GM19438 (cell line): ENCODE measurements at regions not wholly inside any gene's neighbourhood (a gene's known extent, or its start where the extent isn't known, plus 50 kb on each side); places are given as distances from the start of the nearest gene placed in this dataset.

Experiments used
- ATAC-seq: cut with Tn5 transposase; IDR thresholded peaks from one replicate; pipeline ENCODE4 v1.9.1; 2021; ENCODE audit warnings: low read depth; ENCODE audit not compliant: unreplicated experiment

DNA sequence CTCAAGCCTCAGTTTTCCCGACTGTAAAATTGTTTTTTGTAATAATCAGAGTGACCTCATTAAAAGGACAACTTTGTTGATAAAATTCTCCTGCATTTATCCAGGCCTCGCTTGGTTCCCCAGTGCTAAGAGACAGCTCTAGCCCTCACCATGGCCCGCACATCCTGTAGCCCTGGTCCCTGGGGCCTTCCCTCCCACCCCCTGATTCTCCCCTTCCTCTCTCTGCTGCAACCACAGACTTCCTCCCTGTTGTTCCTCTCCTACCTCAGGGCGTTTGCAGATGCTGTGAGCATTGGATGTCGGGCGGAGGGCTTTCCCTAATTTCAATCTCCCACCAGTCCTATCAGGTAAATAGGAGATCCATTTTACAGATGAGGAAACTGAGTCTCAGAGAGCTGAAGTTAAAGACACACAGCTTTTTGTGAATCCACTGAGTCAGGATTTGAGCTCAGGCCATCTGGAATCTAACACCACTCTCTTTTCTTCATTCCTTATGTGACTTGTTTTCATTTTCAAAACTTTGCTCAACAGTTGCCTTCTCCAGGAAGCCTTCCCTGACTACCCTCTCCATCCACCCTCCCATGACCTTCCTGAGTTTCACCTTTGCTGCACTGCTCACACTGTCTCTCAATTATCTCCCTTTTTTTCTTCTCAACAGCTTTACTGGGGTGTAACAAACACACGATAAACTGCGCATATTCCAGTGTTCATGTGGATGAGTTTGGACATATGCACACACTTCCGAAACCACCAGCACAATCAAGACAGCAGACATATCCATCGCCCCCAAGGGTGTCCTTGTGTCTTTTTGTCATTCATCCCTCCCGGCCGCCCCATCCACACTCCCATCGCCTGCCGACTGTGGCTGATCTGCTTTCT is 107.1 kb downstream of the CEBPB start:
- no peak for ATAC-seq

DNA sequence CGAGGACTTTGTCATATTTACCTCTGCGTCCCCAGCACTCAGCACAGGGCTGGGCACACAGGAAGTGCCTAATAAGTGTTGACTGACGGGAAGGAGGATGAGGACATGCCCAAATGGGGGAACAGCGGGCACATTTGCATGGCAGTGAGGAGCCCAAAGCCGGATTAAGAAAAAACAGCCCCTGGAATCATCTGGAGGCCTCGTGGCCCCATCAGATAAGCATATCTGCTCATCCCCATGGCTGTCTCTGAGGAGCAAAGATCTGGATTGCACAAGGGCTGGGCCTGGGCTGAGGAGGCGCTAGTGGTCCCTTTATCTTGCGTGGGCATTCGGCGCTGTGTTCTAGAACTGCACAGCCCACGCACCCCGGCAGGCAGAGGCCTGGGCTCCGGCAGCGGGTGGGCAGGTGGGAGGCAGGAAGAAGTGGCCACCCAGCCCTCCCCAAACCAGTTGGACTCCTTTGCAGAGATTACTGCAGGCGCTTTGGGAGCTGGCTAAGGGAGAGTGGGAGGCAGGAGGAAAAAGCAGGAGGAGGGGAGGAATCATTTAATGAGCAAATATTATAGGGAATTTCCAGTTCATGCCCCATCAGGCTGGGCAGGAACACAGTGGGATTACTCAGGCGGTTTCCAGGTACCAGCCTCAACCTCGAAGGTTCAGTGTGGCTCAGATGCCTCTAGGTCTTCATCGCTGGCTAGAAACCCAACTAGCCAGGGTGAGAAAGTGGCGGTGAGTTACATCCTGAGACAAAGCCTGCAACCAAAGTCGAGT is 108.1 kb downstream of the CEBPB start:
- no peak for ATAC-seq

DNA sequence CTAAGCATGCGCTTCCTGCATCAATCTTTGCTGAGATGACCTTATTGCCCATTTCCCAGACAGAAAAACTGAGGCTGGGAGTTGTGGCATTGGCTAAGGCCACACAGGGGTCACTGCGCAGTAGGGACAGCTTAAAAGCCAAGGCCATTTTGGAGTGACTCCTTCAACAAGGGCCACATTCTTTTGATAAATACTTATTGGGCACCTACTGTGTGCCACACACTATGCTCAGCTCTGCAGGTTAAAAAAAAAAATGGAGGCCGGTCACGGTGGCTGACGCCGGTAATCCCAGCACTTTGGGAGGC is 108.6 kb downstream of the CEBPB start:
- ATAC-seq = no peak

- no peak for ATAC-seq
Measured at GRCh38 chr20:50301165-50301564, 110.5 kb downstream of the CEBPB start.

GRCh38 chr20:50301712-50302111 is 111.1 kb downstream of the CEBPB start:
- ATAC-seq = no peak

DNA sequence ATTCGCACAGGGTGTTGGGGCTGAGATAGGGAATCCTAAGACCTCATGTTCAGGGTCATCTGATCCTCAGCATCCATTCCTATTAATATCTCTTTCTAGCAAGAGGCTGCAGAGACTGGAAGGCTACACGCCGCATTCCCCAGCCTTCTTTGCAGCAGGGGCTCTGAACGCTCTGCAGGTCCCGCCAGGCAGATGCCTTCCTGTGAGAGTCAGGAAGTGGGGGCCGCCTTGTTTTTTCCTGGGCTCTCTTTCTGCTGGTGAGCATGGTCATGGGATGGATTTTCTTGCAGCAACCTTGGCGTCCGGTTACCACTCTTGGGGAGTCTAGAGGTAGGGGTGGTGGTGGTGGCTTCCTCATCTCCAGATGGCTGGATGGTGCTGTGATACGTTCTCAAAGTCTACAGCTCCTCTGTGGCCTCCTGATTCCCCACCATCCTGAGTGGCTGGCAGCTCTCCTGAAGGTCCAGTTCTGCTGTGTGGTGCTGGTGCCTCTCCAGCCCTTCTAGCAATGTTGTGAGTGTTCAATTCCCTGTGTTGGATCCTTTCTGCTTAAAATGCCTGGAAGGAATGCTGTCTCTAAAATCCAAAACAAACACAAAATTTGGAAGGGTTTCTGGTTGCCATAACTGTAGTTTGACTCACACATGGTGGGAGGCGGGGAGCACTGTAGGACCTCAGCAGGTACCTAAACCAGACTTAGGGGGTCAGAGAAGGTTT is 111.9 kb downstream of the CEBPB start:
- ATAC-seq = no peak

GRCh38 chr20:50303573-50304500 is 113.2 kb downstream of the CEBPB start:
- no peak for ATAC-seq

GRCh38 chr20:50304501-50304856 is 113.8 kb downstream of the CEBPB start:
- ATAC-seq = no peak

GRCh38 chr20:50304923-50305635 is 114.4 kb downstream of the CEBPB start:
- no peak for ATAC-seq

DNA sequence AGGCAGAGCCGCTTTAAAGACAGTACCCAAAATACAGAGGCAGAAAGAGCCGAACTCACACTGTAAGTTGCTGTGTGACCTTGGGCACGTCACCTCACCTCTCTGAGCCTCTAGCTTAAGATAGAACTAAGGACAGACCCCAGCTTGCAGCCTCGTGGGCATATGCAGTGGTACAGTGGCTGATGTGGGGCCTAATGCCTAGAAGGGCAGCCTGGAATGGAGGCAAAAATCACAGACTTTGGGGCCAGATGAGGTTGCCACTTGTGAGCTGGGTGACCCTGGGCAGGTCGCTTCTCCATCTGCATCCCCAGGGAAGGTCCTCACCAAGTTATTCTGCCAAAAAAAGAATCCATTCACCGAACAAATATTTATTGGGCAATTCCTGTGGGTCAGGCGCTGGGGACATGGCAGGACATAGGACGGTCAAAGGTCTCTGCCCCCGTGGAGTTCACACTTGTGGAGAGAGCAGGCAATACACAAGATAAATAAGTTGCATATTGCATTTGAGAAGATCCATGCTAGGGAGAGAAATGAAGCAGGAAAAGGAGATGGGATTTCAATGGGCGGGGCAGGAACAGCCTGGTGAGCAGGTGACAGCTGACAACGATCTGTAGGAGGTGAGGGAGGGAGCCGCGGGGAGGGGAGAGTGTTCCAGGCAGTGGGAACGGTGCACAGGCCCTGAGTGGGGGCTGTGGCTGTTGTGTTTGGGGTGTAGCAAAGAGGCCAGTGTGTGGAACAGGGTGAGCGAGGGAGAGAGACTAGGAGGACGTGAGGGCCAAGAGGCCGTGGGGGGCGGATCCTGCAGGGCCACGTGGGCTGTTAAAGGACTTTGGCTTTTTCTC is 115.2 kb downstream of the CEBPB start:
- no peak for ATAC-seq

GRCh38 chr20:50306478-50307423 is 116.1 kb downstream of the CEBPB start:
- no peak for ATAC-seq

GRCh38 chr20:50308166-50308512 is 117.5 kb downstream of the CEBPB start:
- ATAC-seq = no peak

- ATAC-seq = no peak
Measured at GRCh38 chr20:50308513-50309279, 118.1 kb downstream of the CEBPB start.

DNA sequence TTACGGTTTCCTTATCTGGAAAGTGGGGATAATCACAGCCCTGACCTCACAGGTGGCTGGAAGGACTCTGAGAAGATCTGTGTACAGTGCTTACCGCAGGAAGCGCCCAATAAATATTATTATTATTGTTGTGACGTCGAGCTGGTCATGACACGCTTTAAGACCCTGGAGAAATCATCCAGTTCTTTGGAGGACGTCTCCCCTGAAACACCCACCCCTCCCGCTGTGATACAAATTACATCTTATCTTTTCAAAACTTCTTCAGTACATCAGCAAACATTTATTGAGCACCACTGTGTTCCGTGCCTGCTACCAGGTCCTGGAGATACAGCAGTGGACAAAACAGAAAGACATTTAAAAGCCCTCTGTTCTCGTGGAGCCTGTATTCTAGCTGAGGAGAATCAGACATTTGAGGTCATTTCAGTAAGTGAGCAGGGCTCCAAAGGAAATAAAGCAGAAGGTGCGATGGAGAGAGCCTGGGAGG is 118.7 kb downstream of the CEBPB start:
- no peak for ATAC-seq

- no peak for ATAC-seq
Measured at GRCh38 chr20:50309764-50310672, 119.4 kb downstream of the CEBPB start.

- ATAC-seq = no peak
Measured at GRCh38 chr20:50310673-50311051, 120.0 kb downstream of the CEBPB start.
